AG08395 (cell line): ENCODE measurements at regions not wholly inside any gene's neighbourhood (a gene's known extent, or its start where the extent isn't known, plus 50 kb on each side); places are given as distances from the start of the nearest gene placed in this dataset.
"Not testable (repeated sequence)": the region's sequence is repeated elsewhere in the genome, so short reads cannot be mapped to it uniquely, and the experiment has no call there.

Experiments
- DNase-seq: peaks from one replicate; pipeline ENCODE4 v3.0.0; 2012; ENCODE audit warnings: mixed read lengths, low spot score

DNA sequence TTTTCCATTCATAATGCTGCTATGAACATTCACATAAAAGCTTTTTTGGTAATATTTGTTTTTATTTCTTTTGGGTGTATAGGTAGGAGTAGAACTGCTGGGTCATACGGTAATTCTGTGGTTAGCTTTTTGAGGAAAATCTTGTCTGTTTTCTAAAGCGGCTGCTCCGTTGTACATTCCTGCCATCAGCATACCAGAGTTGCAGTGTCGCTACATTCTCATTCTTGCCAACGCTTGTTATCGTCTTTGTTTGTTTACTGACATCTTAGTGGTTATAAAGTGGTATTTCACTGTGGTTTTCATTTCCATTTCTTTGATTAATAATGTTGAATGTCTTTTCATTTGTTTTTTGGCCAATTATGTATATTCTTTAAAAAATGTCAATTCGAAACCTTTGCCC lies 469.8 kb upstream of the ZP4 start:
- DNase-seq: no peak

DNA sequence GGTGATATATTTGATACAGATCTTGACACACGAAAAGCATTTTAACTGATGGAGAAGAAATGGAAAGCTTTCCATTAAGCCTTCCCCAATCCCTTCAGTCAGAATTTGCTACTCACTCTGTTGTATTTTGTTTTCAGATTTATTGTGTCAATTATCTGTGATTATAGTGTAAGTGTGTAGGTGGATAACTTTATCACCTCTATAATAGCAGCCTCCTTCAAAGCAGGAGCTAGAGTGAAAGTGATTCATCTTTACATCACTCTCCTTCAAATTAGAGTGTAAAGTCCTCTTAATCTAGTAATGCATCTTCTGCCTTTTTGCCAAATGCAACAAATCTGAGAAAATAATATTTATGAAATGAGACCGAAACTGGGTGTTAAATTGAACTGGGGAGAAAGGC lies 459.7 kb upstream of the ZP4 start:
- DNase-seq: no peak

- DNase-seq: no peak
Measured at GRCh38 chr1:238346340-238346739, 455.6 kb upstream of the ZP4 start.

DNA sequence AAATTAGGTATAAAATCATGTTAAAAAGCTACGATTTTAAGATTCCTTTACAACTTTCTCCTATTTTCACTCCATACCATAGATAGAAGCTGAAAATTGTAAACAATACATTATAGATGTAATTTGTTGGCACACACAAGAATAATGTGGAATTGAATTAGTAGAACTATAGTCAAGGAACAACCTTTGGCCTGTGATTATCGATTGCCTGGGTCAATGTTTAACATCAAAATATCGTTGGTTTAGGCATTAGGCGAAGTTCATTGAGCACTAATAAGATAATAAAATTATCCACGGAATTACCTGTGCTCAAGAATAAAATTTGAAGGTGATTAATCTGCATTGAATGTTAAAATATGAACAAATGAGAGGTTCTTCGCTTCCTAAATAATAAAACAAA lies 455.1 kb upstream of the ZP4 start:
- DNase-seq: no peak

DNA sequence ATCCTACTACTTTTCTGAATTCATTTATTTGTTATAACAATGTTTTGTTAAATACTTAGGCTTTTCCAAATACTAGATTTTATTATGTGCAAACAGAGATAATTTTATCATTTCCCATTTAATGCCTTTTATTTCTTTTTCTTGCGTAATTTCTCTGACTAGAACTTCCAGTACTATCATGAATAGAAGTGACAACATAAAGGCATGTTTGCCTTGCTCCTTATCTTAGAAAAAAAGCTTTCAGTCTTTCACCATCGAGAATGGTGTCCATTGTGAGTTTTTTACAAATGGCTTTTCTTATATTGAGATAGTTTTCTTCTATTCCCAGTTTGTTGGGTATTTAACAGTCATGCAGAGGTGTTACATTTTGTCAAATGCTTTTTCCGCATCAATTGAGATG lies 453.1 kb upstream of the ZP4 start:
- DNase-seq: no peak

GRCh38 chr1:238341395-238341794 lies 450.7 kb upstream of the ZP4 start:
- no peak for DNase-seq

- no peak for DNase-seq
Measured at GRCh38 chr1:238340989-238341388, 450.3 kb upstream of the ZP4 start.

DNA sequence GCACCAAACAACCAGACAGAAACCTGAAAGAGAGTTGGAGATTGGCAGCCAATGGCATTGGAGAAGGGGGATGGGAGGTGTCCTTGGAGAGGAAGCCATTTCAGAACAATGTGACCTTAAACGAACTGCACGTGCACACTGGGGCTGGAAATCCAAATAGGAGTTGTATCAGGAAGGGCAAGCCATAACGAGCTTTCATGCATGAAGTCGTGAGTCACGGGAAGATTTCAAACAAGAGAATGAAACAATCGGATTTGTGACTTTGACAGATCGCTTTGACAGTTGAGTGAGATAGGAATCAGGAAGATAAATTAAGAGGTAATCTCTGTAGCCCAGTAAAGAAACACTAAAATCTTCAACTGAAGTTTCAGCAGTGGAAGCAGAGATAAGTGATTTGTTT lies 445.8 kb upstream of the ZP4 start:
- no peak for DNase-seq

GRCh38 chr1:238334170-238334569 lies 443.4 kb upstream of the ZP4 start:
- DNase-seq: no peak

DNA sequence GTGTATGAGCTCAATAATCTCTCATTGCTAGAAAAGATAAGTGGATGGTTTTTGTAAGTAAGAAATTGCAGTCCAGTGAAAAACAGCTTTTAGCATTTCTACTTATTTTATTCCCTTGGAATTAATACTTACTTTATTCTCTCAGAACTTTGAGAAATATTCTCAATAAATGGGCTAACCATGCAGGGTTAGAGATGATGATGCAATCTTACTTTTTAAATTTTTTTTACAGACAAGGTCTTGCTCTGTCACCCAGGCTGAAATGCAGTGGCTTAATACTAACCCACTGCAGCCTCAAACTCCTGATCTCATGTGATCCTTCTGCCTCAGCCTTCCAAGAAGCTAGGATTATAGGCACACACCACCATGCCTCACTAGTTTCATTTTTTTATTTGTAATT lies 440.8 kb upstream of the ZP4 start:
- no peak for DNase-seq

DNA sequence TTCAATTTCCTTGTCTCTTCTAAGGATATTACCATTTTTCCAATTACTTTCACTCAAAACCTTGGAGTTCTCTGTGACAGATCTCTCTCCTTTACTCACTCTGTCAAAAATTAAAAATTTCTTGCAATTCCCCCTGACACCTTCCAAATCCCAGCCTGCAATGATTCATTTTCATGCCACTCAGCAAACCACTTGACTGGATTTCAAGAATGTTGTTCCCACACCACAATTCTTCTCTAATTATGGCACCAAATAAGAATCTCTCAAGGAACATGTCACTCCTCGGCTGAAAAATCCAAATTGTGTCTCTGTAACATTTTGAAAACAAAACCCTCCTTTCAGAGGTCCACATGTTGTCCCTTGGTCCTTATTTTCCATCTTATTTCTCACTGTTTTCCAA lies 438.9 kb upstream of the ZP4 start:
- no peak for DNase-seq

- DNase-seq: not testable (repeated sequence)
Measured at GRCh38 chr1:238327033-238327432, 436.3 kb upstream of the ZP4 start.

DNA sequence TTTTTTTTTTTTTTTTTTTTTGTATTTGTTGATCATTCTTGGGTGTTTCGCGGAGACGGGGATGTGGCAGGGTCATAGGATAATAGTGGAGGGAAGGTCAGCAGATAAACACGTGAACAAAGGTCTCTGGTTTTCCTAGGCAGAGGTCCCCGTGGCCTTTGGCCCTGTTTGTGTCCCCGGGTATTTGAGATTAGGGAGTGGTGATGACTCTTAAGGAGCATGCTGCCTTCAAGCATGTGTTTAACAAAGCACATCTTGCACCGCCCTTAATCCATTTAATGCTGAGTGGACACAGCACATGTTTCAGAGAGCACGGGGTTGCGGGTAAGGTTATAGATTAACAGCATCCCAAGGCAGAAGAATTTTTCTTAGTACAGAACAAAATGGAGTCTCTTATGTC lies 435.8 kb upstream of the ZP4 start:
- not testable (repeated sequence) for DNase-seq

- no peak for DNase-seq
Measured at GRCh38 chr1:238324211-238324864, 433.6 kb upstream of the ZP4 start.

DNA sequence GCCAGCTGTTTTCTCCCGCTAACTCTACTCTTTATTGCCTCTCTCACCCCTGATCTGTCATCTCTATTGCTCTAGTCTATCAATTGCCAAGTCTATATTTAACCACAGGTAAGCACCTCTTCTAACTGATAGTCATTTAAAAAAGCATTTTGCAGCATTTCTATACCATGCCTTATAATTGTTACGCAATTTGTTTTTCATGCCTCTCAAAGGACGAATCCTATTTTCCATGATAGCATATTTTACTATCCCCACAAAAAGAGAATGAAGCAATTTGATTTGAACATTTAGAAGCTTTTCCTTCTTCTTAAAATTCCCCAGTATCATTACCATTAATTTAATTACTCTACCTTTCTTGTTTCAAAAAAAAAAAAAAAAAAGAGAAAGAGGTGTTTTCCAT lies 432.8 kb upstream of the ZP4 start:
- DNase-seq: no peak

DNA sequence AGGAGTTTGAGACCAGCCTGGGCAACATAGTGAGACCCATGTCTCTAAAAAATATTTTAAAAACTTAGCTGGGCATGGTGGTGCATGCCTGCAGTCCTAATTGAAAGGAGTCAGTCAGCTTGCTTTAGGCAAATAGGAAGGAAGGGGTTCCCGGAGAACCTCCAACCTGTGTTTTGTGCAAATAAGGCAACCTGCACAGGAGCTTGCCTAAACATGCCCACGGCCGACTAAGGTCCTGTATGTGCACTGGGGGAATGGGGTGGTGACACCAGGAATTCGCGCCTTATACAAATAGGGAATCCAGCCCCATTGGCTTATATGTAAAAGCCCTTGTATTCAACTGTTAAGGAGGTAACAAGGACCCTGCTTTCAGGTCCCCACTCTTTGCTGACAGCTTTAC lies 429.2 kb upstream of the ZP4 start:
- DNase-seq: no peak

GRCh38 chr1:238318294-238319110 lies 427.8 kb upstream of the ZP4 start:
- DNase-seq: no peak

DNA sequence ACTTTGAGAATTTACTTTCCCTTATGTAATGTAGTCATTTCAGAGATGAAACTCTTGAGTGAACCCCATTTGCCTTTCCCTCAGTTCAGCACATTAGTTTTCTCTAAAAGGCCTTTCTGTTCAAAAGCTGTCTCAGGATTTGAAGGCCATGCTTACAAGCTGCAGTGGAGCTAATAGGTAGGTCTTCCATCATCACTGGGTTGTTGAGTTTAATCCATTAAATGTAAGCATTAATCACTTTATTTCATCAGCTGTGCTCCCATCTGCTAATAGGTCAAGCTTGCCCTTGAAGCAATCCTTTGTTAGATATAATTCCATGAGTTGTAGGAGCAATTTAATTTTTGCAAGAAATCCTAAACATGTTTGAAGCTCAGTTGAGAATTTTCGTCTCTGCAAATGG lies 422.2 kb upstream of the ZP4 start:
- no peak for DNase-seq

DNA sequence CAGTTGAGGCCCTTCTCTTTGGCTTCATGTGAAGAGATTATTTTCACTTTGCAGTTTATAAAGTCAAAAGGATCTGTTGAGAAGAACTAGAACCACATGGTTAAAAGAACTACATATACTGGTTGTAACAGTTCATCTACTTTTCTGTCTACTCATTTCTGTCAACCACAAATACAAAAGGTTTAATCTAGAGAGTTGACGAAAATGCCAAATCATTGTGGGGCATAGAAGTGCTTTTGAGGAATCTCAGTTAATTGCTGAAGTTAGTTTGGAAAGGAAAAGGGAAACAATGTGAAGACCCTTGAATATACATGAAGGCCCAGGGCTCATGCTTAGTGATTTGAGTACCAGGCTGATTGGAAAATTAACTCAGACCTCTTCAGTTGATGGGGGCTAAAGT lies 415.7 kb upstream of the ZP4 start:
- no peak for DNase-seq

- DNase-seq: no peak
Measured at GRCh38 chr1:238302646-238303045, 411.9 kb upstream of the ZP4 start.

GRCh38 chr1:238296371-238296770 lies 405.6 kb upstream of the ZP4 start:
- DNase-seq: no peak

DNA sequence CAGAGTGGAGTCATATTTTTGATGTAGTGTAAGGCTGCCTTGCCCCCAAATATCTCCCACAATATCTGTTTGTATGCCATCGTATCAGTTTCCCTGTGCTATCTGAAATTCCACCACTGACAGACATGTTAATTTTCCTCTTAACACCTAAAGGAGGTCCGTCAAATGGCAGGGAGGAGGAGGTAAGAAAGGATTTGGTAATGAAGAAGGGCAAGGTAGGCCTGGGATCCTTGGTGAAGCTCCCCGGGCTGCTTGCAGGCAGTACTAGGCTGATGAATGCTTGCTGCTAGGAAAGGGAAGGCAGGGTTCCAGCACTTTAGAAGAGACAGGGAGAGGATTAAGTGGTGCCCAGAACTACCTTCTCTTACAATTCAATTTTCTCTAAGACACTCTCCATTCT lies 402.4 kb upstream of the ZP4 start:
- DNase-seq: no peak

GRCh38 chr1:238281418-238281817 lies 390.7 kb upstream of the ZP4 start:
- no peak for DNase-seq
